Upper lobe of left lung (tissue), 4 donors: ENCODE measurements at regions not wholly inside any gene's neighbourhood (a gene's known extent, or its start where the extent isn't known, plus 50 kb on each side); places are given as distances from the start of the nearest gene placed in this dataset.

ENCODE experiments used
- POLR2A ChIP-seq, 4 donors: fragments of 450-650 bp; IDR thresholded peaks; one replicate each; pipeline ENCODE4 v1.5.1; 2016 to 2017; ENCODE audit warnings: antibody characterized with exemption in 4 of 4, mild to moderate bottlenecking in 2 of 4
- TF ChIP-seq, protein P1 (sequence below), 6 experiments: fragments of 450-650 bp in 4 of 6; fragments of 200-600 bp in 2 of 6; sonication (generic) in 2 of 6; IDR thresholded peaks; one replicate each; pipeline ENCODE4 v1.5.1; 2016 to 2019; ENCODE audit warnings: antibody characterized with exemption in 6 of 6

DNA sequence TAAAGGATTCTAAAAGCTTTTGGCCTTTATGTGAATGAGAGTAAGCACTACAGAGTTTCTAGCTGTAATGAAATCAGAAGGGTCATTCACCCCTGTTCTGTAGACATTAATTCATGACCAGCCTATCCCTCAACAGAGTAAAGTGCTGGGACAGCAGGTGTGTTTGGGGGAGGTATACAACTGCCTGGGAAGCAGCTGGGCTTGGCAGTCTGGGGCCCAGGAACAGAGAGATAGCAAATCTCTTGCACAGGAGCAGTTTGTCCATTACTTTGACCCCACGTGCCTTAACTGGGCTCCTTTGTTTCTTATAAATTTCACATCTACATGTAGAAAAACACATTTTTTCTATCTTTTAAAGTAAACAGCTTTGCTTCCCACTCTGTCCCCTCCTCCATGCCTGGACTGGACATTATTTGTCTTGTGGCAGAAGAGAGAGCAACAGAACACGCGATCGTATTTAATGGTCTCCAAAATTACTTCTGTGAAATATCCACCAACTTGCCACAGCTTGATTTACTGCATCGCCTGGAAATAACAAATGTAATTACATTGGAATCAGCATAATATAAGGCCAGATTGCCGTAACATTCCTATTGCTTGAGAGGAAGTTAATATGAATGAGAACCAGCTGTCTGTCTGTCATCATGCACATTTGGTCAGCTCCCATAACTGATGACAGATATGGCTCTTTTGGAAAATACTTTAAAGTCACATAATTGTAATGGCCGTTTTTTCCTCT, 263.8 kb downstream of the RBM43 start:
- TF ChIP-seq, protein P1, sequence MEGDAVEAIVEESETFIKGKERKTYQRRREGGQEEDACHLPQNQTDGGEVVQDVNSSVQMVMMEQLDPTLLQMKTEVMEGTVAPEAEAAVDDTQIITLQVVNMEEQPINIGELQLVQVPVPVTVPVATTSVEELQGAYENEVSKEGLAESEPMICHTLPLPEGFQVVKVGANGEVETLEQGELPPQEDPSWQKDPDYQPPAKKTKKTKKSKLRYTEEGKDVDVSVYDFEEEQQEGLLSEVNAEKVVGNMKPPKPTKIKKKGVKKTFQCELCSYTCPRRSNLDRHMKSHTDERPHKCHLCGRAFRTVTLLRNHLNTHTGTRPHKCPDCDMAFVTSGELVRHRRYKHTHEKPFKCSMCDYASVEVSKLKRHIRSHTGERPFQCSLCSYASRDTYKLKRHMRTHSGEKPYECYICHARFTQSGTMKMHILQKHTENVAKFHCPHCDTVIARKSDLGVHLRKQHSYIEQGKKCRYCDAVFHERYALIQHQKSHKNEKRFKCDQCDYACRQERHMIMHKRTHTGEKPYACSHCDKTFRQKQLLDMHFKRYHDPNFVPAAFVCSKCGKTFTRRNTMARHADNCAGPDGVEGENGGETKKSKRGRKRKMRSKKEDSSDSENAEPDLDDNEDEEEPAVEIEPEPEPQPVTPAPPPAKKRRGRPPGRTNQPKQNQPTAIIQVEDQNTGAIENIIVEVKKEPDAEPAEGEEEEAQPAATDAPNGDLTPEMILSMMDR (IDR thresholded peaks at IDR 0.05) = no peak
- TF ChIP-seq POLR2A (IDR thresholded peaks at IDR 0.05) = no peak
